ENCODE measurements at regions not wholly inside any gene's neighbourhood (a gene's known extent, or its start where the extent isn't known, plus 50 kb on each side); places are given as distances from the start of the nearest gene placed in this dataset.

- no peak for DNase-seq (ENCODE audit: low read depth, low spot score)
These were observed 112.9 kb upstream of the SLC6A11 start for GRCh38 chr3:10702961-10703740.

GRCh38 chr3:10703875-10704274, 112.2 kb upstream of the SLC6A11 start:
- no peak for DNase-seq (ENCODE audit: low read depth, low spot score)

GRCh38 chr3:10706156-10706739, 109.8 kb upstream of the SLC6A11 start:
- no peak for DNase-seq (ENCODE audit: low read depth, low spot score)

GRCh38 chr3:10706740-10707399, 109.2 kb upstream of the SLC6A11 start:
- no peak for DNase-seq (ENCODE audit: low read depth, low spot score)

GRCh38 chr3:10707400-10708215, 108.4 kb upstream of the SLC6A11 start:
- DNase-seq (ENCODE audit: low read depth, low spot score), result no peak

- DNase-seq (ENCODE audit: low read depth, low spot score), result no peak
These were observed 107.7 kb upstream of the SLC6A11 start for GRCh38 chr3:10708216-10708893.

- DNase-seq (ENCODE audit: low read depth, low spot score), result no peak
These were observed 106.8 kb upstream of the SLC6A11 start for GRCh38 chr3:10709110-10709781.

- DNase-seq (ENCODE audit: low read depth, low spot score), result no peak
These were observed 103.9 kb upstream of the SLC6A11 start for GRCh38 chr3:10712121-10712520.

GRCh38 chr3:10713656-10714055, 102.4 kb upstream of the SLC6A11 start:
- no peak for DNase-seq (ENCODE audit: low read depth, low spot score)

GRCh38 chr3:10715886-10716285, 100.1 kb upstream of the SLC6A11 start:
- DNase-seq (ENCODE audit: low read depth, low spot score), result no peak

- DNase-seq (ENCODE audit: low read depth, low spot score), result no peak
These were observed 99.1 kb upstream of the SLC6A11 start for GRCh38 chr3:10716964-10717363.

GRCh38 chr3:10717756-10718155, 98.3 kb upstream of the SLC6A11 start:
- no peak for DNase-seq (ENCODE audit: low read depth, low spot score)

GRCh38 chr3:10721101-10721500, 94.9 kb upstream of the SLC6A11 start:
- DNase-seq (ENCODE audit: low read depth, low spot score), result no peak

GRCh38 chr3:10722911-10723310, 93.1 kb upstream of the SLC6A11 start:
- DNase-seq (ENCODE audit: low read depth, low spot score), result no peak

GRCh38 chr3:10723991-10724390, 92.0 kb upstream of the SLC6A11 start:
- no peak for DNase-seq (ENCODE audit: low read depth, low spot score)

GRCh38 chr3:10725067-10725466, 91.0 kb upstream of the SLC6A11 start:
- no peak for DNase-seq (ENCODE audit: low read depth, low spot score)

- no peak for DNase-seq (ENCODE audit: low read depth, low spot score)
These were observed 90.2 kb upstream of the SLC6A11 start for GRCh38 chr3:10725846-10726245.

GRCh38 chr3:10726787-10727186, 89.2 kb upstream of the SLC6A11 start:
- no peak for DNase-seq (ENCODE audit: low read depth, low spot score)

- DNase-seq (ENCODE audit: low read depth, low spot score), result no peak
These were observed 86.6 kb upstream of the SLC6A11 start for GRCh38 chr3:10729439-10729838.

GRCh38 chr3:10732292-10732691, 83.7 kb upstream of the SLC6A11 start:
- DNase-seq (ENCODE audit: low read depth, low spot score), result no peak

- DNase-seq (ENCODE audit: low read depth, low spot score), result no peak
These were observed 82.7 kb upstream of the SLC6A11 start for GRCh38 chr3:10733297-10733696.

Data from brain pericyte (primary cell).